Pons (tissue), 1 donor: ENCODE measurements at regions not wholly inside any gene's neighbourhood (a gene's known extent, or its start where the extent isn't known, plus 50 kb on each side); places are given as distances from the start of the nearest gene placed in this dataset.
"Not testable (repeated sequence)": the region's sequence is repeated elsewhere in the genome, so short reads cannot be mapped to it uniquely, and the experiment has no call there.

ENCODE experiments used
- DNase-seq: peaks from one replicate; pipeline ENCODE4 v3.0.0-alpha.2; 2016; ENCODE audit warnings: low spot score

DNA sequence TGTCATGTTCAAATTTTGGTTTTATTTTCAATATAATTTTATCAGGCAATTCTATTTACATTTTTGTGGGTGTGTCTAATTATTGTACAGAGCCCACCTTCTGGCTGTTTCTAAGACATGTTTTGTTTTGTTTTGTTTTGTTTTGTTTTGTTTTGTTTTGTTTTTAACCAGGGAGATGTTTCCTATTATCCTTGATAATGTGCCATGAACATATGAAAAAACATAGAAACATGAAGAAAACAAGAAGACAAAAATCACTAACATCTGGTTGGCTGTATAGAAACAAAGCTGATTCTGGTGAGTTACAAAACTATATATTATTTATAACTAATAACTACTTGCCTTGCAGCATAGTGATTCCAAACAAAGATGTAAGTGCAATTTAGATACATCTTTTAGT is 128.1 kb upstream of the TRPC4 start:
- no peak for DNase-seq

DNA sequence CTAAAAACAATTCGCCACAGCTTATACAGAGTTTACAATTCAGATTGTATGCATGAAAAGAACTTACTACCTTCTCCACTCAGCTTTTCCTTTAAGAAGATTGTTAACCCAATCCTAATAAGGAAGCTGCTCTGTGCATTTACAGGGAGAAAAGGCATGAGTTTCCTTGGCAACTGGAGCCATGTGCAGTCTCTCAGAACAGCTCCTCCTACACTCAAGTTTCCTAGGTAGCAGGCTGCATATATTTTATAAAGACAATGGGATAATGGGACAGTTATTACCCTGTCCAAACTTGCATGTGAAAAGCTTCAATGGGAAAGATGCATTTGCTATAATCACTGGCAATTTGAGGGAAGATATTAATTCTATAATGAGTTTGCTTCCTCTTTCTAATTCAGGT is 125.5 kb upstream of the TRPC4 start:
- no peak for DNase-seq

DNA sequence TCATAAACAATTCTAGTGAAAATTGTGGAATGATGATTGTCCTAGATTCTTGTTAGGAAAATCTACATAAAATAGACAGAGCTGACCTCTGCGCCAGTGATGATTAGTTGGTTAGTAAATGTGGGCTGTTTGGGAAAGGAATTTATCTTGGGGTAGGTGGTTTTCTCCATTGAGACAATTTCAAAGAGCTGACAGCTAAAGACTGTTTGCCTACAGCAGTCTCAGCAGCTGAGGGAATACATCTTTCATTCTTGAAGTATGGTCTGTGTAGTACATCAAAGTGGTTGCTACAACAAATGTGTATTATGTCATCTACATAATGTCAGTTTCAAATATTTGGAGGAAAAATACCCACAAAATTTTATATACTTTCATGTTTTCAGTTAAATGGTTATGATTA is 117.2 kb upstream of the TRPC4 start:
- no peak for DNase-seq

DNA sequence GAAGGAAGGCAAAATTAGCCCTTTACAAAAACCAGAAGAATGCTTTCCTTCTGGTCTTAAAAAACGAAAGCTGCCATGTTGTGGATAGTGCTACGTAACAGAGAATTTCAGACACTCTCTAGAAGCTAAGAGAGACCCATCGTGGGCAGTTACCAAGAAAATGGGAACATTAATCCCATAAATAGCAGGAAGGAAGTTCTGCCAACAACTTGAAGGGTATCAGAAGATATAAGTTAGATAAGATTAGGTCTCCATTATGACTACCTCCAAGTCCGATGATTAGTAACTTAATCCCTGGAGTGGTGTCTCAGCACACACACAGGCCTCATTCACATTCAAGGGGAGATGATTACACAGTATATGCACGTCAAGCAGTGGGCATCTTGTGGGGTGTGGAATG is 115.7 kb upstream of the TRPC4 start:
- no peak for DNase-seq

DNA sequence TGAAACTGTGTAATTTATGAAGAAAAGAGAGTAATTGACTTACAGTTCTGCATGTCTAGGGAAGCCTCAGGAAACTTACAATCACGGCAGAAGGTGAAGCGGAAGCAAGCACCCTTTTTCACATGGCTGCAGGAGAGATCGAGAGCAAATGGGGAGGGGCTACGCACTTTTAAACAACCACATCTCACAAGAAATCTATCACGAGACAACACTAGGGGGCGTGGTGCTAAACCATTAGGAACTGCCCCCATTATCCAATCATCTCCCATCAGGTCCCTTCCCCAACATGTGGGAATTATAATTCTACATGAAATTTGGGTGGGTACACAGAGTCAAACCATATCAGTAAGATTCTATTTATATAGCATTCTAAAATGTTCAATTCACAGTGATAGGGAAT is 114.8 kb upstream of the TRPC4 start:
- DNase-seq = no peak

DNA sequence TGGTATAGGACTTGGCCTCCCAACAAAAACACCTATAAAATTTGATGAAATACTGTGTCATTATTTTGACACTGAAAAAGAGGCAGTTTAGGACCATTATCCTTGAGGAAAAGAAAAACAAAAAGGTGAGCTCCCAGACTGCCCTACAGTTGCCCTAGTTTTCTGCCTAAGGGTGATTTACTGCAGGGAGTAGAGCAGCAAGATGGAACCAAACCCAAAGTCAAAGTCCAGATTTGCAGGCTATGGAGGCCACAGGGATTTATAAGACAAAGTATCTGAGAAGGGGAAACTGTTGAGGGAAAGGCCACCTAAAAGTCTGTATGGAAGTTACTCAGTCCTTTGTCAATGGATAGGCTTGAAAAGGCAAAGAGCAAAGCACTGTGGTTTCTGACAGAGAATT is 112.4 kb upstream of the TRPC4 start:
- no peak for DNase-seq

DNA sequence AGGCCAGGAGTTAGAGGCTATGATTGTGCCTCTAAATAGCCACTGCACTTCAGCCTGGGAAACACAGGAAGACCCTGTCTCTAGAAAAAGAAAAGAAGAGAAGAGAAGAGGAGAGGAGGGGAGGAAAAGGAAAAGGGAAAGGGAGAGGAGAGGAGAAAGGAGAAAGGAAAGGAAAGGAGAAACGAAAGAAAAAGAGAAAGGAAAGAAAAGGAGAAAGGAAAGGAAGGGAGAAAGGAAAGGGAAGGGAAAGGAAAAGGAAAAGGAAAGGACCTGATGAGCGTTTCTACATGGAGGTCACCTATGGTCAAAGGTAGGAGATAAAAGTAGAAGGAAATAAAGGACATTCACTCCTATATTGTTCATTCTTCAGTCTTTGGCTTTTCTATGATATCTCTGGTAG is 109.1 kb upstream of the TRPC4 start:
- no peak for DNase-seq

DNA sequence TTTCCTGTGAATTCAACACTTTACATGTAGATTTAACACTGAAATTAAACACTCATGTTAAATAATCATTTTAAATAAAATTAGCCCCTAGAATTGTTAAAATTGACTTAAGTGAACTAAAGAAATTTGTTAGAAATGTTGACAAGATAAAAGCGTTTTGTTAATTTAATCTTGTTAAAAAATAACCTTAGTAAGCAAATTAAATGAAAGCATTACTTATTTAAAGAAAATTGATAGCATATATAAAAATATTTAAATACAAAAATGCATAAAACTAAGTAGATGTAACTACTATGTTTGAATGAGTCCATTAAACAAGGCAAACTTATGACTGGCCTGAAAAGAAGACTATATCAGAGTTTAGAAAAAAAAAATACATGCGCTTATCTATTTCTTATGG is 99.0 kb upstream of the TRPC4 start:
- DNase-seq = no peak

DNA sequence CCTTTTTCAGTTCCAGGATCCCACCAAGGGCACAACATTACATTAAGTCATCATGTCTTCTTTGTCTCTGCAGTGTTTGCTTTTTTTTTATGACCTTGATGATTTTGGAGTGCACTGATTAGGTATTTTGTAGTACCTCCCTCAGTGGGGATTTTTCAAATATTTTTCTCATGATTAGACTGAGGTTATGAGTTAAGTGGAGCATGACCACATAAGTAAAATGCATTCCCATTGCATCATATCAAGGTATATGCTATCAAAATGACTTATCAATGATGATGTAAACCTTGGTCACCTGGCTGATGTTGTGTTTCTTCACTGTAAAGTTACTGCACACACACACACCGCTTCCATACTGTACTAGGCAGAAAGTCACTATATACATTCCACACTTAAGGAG is 96.7 kb upstream of the TRPC4 start:
- no peak for DNase-seq

DNA sequence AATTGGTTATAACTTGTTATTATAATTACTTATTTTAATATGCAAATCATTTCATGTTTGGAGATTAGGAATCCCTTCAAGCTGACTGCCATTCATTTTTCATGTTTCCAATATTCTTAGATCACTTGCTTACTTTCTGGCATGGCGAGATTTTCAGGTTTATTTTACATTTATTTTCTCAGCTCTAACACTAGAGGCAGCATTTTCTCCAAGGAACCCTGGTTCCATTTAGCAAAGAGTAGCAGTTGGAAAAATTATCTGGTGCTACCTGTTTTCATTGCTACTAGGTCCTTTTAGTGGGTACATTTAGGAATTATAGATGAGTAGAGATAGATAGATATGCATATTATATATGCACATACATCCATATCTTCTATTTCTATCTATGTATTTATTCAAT is 90.9 kb upstream of the TRPC4 start:
- DNase-seq = no peak

DNA sequence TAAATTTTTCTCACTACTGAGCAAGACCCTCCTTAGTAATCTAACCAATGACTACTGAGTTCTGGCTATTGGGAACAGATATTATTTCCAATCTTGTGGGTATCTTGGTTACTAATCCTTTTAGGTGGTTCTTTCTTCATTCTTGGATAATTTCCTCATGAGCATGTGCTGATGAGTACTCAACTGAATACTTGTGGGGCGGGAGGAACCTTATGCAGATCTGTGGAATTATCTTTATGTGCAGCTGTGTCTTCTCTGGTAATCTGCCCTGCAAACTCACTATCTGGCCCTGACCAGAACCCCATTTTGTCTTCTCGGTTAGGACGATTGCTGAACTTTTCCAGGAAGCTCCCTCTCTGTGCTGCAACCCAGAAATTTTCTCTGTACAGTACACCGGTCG is 89.7 kb upstream of the TRPC4 start:
- no peak for DNase-seq

DNA sequence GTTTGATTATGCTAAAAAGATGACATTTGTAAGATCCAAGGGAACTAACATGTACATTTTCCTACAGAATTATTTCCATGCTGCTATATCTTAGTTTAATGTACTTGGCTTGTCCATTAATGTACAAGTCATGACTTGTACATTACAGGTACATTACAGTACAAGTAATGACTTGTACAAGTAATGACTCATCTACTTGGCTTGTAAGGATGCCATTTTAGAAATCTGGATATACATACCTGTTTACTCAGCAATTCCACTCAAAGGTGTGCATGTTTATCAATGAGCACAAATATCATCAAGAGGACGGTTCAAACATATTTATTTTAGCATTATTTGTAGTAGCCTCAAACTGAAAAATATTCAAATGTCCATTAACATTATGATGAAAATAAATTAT is 87.0 kb upstream of the TRPC4 start:
- no peak for DNase-seq

DNA sequence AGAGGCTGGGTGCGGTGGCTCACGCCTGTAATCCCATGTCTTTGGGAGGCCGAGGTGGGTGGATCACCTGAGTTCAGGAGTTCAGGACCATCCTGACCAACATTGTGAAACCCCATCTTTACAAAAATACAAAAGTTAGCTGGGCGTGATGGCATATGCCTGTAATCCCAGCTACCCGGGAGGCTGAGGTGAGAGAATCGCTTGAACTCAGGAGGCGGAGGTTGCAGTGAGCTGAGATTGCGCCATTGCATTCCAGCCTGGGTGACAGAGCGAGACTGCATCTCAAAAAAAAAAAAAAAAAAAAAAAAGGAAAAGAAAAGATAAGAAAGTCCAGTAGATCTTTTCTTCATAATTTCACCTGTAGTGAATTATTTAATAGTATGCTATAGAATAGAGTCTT is 85.0 kb upstream of the TRPC4 start:
- DNase-seq = not testable (repeated sequence)

DNA sequence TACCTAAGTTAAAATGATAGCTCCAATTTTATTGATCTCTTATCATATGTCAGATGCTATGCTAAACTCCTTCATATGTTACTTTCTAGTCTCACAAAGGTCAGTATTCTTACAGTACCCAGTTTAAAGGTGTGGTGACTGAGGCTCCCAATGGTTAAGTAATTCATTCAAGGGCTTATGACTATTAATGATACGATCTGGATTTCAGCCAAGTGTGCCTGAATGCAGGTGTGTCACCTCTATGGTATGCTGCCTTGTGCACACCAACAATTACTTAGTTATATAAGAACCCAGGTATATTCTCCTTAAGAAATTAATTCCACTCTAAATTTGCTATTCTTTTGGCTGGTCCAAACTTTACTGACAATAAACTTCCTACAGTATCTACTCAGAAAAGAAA is 84.6 kb upstream of the TRPC4 start:
- DNase-seq = no peak

DNA sequence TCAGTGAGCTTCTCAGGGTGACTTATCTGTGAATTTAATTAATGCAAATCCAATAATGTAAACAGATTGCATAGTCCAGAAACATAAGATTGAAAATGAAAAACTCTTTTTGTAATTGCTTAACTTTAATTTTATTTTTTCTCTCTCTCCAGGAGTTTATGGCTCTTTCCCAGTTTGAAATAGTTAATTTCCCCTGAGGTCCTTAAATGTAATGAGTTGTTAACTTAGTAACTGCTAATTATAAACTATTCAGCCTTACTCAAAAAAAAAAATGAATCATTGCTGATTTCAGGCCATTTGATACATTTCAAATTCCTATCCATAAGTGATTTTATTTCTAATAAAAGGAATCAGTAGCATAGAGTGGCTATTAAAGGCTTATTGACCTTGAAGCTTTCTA is 84.1 kb upstream of the TRPC4 start:
- no peak for DNase-seq

DNA sequence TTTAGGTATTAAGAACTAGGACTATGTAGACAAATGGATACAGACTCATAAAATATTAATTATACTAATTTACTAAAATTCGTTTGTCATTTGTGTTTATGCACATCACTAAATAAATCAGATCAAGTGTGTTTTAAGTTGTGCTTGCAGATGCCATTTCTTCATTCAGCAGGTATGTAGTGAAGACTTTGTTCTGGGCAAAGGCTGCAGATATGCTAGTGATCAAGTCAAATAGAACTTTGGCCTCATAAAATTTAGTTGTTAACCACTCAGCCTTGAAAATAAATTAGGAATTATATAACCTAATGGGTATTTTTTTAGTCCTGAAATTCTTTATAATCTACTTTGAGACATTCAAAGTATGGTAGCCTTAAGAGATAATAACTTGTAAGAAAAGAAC is 80.4 kb upstream of the TRPC4 start:
- no peak for DNase-seq

DNA sequence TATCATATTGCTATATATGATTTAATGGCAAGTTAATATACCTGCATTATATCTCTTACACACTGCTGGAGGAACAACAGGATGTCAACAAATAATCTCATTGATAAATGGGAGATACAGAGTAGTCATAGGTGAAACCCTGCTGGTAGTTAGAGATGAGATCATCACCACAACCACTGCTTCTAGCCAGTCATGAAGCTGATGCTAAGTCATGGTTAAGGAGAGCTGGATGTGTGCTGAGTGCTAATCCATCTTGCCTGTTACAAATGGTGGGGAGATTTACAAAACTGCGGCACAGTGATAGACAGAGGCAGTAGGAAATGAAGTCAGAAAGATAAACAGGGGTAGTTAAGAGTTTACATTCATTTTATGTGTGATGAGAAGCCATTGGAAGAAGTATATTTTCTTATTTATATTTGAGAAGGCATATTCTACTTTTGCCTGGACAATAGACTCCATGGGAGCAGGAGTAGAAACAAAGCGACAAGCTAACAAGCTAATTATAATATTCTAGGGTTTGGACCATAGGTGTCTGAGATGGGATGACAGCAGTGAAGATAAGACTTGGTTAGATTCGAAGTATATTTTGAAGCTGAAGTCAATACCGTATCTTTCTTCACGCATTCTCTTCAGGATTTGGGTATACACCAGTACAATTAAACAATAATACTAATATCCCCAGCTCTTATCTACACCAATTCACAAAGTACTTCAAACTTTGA is 78.0 kb upstream of the TRPC4 start:
- DNase-seq = no peak

DNA sequence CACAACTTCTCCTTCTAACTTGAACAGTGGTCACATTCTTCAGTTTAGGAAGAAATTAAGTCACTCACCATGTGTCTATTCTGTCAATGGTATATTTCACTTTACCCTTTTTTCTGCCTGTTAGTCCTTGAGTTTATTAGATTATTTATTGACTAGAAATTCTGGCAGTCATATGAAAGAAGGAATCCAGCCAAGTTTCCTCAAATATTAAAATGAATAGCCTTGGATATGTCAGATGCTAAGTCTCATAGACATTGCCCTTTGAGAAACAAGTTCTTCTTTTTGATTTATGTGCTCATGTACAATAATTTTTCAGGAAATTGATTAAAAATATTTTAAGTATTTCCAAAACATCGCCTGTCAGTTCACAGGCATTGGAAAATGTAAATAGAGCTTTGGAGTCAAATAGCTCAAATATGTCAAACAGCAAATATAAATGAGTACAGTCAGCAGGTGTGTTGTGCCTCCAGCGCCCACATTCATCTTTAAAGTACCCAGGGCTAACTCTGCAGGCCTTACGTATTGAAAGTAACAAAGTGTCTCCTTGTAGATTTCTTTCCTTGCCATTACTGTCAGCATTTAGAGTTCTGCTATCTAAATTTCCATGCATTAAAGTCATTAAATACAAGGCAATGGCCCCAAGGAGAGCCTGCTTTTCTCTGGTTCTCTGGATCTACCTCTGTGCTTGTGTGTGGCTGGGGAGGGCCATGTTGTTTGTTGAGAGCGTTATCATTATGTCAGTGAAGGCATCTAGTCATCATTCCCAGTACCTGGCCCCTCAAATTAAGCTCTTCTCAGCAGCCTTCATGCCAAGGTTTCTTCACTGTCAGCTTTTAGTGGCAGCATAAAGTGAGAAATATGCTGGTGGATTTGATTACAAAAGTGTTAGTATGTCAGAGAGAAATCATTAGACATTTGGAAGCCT is 76.3 kb upstream of the TRPC4 start:
- DNase-seq = no peak

DNA sequence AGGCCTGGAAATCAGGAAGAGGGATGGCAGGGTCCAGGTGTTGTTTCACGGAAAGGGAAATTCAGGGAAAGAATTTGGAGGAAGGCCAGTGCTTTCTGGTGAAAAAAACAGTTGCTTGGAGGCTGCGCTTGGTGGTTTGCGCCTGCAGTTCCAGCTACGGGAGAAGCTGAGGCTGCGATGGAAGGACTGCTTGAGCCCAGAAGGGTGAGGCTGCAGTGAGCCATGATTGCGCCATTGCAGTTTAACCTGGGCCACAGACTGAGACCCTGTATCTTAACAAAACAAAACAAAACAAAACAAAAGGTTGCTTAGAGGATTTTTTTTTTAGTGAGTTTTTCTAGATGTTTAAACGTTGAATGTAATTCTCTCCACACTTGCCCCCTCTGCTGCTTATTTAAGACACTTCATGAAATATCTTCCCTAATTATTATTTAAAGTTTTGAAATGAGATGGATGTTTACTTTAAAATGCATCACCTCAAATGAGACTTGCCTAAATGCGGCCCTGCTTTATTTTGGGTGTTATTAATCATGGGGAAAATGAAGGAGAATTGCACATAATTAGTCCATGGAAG is 75.4 kb upstream of the TRPC4 start:
- DNase-seq = no peak

DNA sequence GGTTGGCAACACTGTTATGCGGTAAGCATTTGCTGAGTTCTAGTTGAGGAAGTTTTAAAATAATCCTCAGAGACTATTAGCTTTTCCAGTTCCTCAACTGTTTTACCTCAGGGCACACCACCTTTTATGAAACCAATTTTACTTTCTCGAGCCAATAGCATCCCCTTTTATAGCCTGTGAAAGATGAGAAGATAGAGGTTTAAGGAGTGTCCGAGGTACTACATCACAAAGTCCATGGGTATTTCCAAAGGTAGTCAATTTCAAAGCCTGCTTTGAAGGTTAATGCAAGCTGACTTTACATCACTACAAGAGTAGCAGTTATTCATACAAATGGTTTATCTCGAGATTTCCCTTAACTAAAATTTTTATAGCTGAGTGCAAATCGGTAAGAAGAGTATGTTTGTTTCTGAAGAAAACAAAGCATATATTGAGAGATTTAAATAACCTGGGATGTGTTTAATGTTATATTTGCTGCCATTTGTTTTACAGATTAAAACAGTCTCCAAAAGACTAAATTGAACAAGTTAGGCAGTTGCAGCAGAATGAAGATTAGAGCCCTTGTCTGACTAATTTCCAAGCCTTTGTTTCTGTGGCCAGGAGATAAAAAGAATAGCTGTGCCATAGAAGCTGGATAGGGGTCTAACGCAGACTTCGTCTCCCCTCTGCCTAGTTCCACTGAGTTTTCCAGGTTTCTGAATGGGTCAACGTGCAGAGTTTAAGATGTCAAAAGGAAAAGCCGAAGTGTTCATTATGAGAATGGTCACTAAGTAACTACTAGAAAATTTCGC is 74.7 kb upstream of the TRPC4 start:
- DNase-seq = no peak

DNA sequence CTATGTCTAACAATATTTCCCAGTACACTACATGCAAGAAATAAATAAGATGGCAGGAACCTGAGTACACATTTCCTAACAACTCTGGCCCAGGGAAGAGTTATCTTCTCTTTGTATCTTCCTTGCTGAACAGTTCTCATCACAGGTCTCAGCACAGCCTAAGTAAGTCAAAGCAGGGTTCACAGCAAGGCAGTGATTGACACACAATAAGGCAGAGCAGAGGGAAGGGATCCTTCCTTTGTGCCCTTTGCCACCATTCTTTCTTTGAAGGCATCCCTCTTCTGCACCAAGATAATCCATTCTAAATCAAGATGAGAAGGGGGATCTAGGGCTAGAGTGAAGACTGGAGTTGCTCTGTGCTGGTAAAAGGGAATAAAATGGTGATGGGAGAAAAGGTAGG is 73.4 kb upstream of the TRPC4 start:
- DNase-seq = no peak
